ENCODE measurements at regions not wholly inside any gene's neighbourhood (a gene's known extent, or its start where the extent isn't known, plus 50 kb on each side); places are given as distances from the start of the nearest gene placed in this dataset.
A peak's percentile ranks its signal among the peaks of the same experiment; 100 is the strongest.

DNA sequence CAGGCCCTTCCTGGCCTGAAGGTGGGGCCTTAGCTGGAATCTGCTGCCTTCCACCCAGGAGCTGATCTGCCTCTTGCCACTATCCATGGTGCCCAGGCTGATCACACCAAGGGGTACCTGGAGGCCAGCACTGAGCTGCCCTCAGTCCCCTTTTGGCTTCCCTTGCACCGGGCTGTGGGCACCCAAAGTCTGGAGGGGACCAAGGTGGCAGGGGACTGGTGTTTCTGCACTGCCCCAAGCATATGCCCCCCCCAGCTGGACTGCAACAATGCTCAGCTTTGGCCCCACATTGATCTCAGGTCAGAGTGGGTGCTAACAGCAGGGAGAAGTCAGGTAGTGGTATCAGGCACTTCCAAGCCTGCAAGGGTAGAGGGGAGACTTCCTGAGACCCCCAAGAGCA is 902.6 kb upstream of the EPHA6 start:
- TF ChIP-seq EZH2 (IDR thresholded peaks at IDR 0.05; ENCODE audit: low read length), result no peak
- TF ChIP-seq, protein P1, sequence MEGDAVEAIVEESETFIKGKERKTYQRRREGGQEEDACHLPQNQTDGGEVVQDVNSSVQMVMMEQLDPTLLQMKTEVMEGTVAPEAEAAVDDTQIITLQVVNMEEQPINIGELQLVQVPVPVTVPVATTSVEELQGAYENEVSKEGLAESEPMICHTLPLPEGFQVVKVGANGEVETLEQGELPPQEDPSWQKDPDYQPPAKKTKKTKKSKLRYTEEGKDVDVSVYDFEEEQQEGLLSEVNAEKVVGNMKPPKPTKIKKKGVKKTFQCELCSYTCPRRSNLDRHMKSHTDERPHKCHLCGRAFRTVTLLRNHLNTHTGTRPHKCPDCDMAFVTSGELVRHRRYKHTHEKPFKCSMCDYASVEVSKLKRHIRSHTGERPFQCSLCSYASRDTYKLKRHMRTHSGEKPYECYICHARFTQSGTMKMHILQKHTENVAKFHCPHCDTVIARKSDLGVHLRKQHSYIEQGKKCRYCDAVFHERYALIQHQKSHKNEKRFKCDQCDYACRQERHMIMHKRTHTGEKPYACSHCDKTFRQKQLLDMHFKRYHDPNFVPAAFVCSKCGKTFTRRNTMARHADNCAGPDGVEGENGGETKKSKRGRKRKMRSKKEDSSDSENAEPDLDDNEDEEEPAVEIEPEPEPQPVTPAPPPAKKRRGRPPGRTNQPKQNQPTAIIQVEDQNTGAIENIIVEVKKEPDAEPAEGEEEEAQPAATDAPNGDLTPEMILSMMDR (optimal IDR thresholded peaks at IDR 0.05 in 1 of 3, IDR thresholded peaks at IDR 0.05 in 1 of 3, conservative IDR thresholded peaks at IDR 0.05 in 1 of 3; ENCODE audit: extremely low read depth in 1 of 3, insufficient read depth in 2 of 3, low read length in 3 of 3), result no peak
- dilution Hi-C loops (cut with MboI; ENCODE audit: extremely low pct_ligation_motif_present, low sequenced_read_pairs), result no loop called here

DNA sequence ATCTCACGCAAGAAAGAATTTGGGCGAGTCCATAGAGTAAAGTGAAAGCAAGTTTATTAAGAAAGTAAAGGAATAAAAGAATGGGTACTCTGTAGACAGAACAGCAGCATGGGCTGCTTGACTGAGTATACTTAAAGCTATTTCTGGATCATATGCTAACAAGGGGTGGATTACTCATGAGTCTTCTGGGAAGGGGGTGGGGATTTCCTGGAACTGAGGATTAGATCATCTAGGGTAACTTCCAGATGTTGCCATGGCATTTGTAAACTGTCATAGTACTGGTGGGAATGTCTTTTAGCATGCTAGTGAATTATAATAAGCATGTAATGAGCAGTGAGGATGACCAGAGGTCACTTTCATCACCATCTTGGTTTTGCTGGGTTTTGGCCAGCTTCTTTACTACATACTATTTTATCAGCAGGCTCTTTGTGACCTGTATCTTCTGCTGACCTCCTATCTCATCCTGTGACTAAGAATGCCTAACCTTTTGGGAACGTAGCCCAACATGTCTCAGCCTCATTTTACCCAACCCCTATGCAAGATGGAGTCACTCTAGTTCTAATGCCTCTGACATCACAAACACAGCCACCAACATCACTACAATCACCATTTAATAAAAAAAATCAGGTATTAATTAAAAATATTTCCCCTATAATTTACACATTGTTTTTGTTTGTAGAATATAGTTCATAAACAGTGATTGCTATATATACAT is 890.7 kb upstream of the EPHA6 start:
- H4K20me1 ChIP-seq (ENCODE audit: control insufficient read depth, extremely low read depth, insufficient read depth, low read length), result no peaks in the 10 kb centered on the region
- H3K9me1 ChIP-seq (ENCODE audit: control insufficient read depth, extremely low read depth, insufficient read depth, low read length), result no peaks in the 10 kb centered on the region
- no peaks in the 10 kb centered on the region for H3K27me3 ChIP-seq (ENCODE audit: control insufficient read depth, extremely low read depth, insufficient read depth, low read length)
- H2AFZ ChIP-seq (ENCODE audit: control insufficient read depth, low read length), result peak overlapping the region; percentile 23
- dilution Hi-C loops (cut with MboI; ENCODE audit: extremely low pct_ligation_motif_present, low sequenced_read_pairs), result no loop called here
- H3K4me1 ChIP-seq (ENCODE audit: control insufficient read depth, extremely low read depth, insufficient read depth, low read length), result no peaks in the 10 kb centered on the region
- H3K4me3 ChIP-seq (ENCODE audit: control insufficient read depth in 2 of 3, extremely low read depth in 1 of 3, insufficient read depth in 2 of 3, low read depth in 1 of 3, low read length in 3 of 3), result no peak overlapping the region
- H3K27ac ChIP-seq (ENCODE audit: control insufficient read depth, insufficient read depth, low read length), result no peak overlapping the region
- H3K9ac ChIP-seq (ENCODE audit: control insufficient read depth, extremely low read depth, insufficient read depth, low read length), result no peak overlapping the region
- FAIRE-seq (no peak), DNase-seq (ENCODE audit: low read depth, low spot score) (no peak)
- H3K36me3 ChIP-seq (ENCODE audit: control insufficient read depth in 2 of 2, extremely low read depth in 1 of 2, insufficient read depth in 2 of 2, low read length in 2 of 2), result no peaks in the 10 kb centered on the region
- TF ChIP-seq, protein P1 (optimal IDR thresholded peaks at IDR 0.05 in 1 of 3, IDR thresholded peaks at IDR 0.05 in 1 of 3, conservative IDR thresholded peaks at IDR 0.05 in 1 of 3; ENCODE audit: extremely low read depth in 1 of 3, insufficient read depth in 2 of 3, low read length in 3 of 3), result no peak
- no peak for TF ChIP-seq EZH2 (IDR thresholded peaks at IDR 0.05; ENCODE audit: low read length)
- H3K79me2 ChIP-seq (ENCODE audit: control insufficient read depth, insufficient read depth, low read length), result no peaks in the 10 kb centered on the region
- H3K4me2 ChIP-seq (ENCODE audit: control insufficient read depth, extremely low read depth, insufficient read depth, low read depth, low read length), result no peak overlapping the region
- H3K9me3 ChIP-seq (ENCODE audit: control insufficient read depth, low read depth, low read length), result no peaks in the 10 kb centered on the region

More for the DNA sequence above, 902.6 kb upstream of the EPHA6 start:
- H3K4me2 ChIP-seq (ENCODE audit: control insufficient read depth, extremely low read depth, insufficient read depth, low read depth, low read length), result no peak overlapping the region
- H3K9me1 ChIP-seq (ENCODE audit: control insufficient read depth, extremely low read depth, insufficient read depth, low read length), result no peaks in the 10 kb centered on the region
- DNase-seq (ENCODE audit: low read depth, low spot score) (no peak), FAIRE-seq (no peak)
- no peaks in the 10 kb centered on the region for H4K20me1 ChIP-seq (ENCODE audit: control insufficient read depth, extremely low read depth, insufficient read depth, low read length)
- no peaks in the 10 kb centered on the region for H3K79me2 ChIP-seq (ENCODE audit: control insufficient read depth, insufficient read depth, low read length)
- no peak overlapping the region for H3K4me3 ChIP-seq (ENCODE audit: control insufficient read depth in 2 of 3, extremely low read depth in 1 of 3, insufficient read depth in 2 of 3, low read depth in 1 of 3, low read length in 3 of 3)
- peaks cover 2% of the 10 kb centered on the region for H3K9me3 ChIP-seq (ENCODE audit: control insufficient read depth, low read depth, low read length)
- no peaks in the 10 kb centered on the region for H3K4me1 ChIP-seq (ENCODE audit: control insufficient read depth, extremely low read depth, insufficient read depth, low read length)
- no peak overlapping the region for H3K27ac ChIP-seq (ENCODE audit: control insufficient read depth, insufficient read depth, low read length)
- no peak overlapping the region for H2AFZ ChIP-seq (ENCODE audit: control insufficient read depth, low read length)
- H3K9ac ChIP-seq (ENCODE audit: control insufficient read depth, extremely low read depth, insufficient read depth, low read length), result no peak overlapping the region
- no peaks in the 10 kb centered on the region for H3K36me3 ChIP-seq (ENCODE audit: control insufficient read depth in 2 of 2, extremely low read depth in 1 of 2, insufficient read depth in 2 of 2, low read length in 2 of 2)
- H3K27me3 ChIP-seq (ENCODE audit: control insufficient read depth, extremely low read depth, insufficient read depth, low read length), result no peaks in the 10 kb centered on the region

Measured in keratinocyte (primary cell).